ENCODE measurements at regions not wholly inside any gene's neighbourhood (a gene's known extent, or its start where the extent isn't known, plus 50 kb on each side); places are given as distances from the start of the nearest gene placed in this dataset.

DNA sequence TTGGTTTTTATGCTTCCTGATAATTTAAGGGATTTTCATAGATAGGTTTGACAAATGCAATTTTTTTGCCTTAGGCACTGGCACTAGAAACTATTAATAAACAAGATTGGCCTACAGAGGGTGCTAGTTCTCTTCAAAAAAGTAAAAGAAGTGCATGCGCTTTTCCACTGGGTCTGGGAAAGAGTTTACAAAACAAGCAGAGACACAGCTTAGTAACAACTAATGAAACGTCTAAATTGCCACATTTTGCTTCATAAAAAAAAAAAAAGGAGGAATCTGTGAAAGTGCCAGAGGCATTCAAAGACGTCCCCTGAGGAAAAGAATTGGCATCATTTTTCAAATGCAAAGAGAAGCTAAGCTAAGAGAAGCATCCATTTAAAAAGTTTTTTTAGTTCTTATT lies 58.3 kb upstream of the EEA1 start:
- Histone ChIP-seq H3K4me3 (ENCODE audit: low read length) (no peak overlapping the region), H3K27me3 (ENCODE audit: insufficient read depth, low read length) (no peaks in the 10 kb centered on the region), H3K36me3 (ENCODE audit: insufficient read depth, low read length) (no peaks in the 10 kb centered on the region), H3K9me3 (ENCODE audit: low read length) (no peaks in the 10 kb centered on the region), H3K4me1 (ENCODE audit: insufficient read depth, low read length) (peaks cover 4% of the 10 kb centered on the region), H2AFZ (ENCODE audit: low read depth, low read length) (peak overlapping the region; percentile 52)

DNA sequence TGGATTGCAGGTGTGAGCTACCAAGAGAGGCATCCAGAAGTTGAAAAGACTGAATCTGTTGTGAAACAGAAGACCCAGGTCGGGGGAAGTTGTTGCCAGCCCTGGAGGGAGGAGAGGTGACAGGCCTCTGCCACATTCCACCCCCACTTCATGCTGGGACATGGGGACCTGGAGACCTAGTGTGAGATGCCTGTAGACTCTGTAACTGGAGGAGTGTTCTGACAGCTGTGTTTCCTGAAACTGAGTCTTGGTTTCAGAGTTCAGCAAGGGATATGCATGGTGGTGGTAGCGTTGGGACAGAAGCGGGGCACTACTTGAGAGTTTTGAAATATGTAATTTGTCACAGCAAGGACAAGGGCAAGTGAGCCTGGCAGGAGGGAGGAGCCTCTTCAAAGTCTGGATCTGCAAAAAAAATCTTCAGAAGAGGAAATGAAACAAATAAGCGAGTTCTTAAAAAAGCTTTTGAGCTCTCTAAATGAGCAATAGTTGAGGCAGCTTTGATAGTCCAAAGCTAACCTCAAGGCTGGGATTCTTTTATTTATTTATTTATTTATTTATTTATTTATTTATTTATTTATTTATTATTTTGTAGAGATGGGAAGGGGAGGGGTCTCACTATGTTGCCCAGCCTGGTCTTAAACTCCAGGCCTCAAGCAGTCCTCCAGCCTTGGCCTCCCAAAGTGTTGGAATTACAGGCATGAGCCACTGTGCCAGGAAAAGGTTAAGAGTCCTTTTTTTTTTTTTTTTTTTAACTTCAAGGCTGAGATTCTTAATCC lies 58.9 kb upstream of the EEA1 start:
- Histone ChIP-seq H3K4me1 (ENCODE audit: insufficient read depth, low read length) (peaks cover 4% of the 10 kb centered on the region), H3K27me3 (ENCODE audit: insufficient read depth, low read length) (no peaks in the 10 kb centered on the region), H3K9me3 (ENCODE audit: low read length) (no peaks in the 10 kb centered on the region), H3K36me3 (ENCODE audit: insufficient read depth, low read length) (no peaks in the 10 kb centered on the region), H3K4me3 (ENCODE audit: low read length) (no peak overlapping the region), H2AFZ (ENCODE audit: low read depth, low read length) (peak overlapping the region; percentile 52)

DNA sequence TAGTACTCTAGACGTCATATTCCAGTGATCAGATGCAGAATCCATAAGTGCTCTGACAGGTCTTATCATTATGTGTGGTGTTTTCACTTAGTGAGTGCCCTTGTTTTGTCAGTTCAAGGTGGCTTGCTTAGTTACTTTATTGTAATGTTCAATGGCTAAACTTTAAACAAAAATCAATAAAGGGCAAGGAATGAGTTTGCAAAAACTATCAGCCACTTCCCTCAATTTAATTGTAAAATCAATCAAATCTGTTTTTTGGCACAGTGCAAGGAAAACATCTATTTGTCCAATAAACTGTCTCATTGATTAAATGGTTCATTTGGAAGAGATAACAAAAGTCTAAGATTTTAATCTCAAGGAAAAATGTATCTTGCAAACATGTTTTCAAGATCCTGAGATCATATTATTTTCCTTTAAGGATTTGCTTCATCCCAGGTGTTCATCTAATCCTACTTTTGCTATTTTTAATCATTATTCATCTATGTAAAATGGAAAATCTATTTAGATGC lies 59.6 kb upstream of the EEA1 start:
- Histone ChIP-seq H3K4me3 (ENCODE audit: low read length) (no peak overlapping the region), H3K9me3 (ENCODE audit: low read length) (no peaks in the 10 kb centered on the region), H3K4me1 (ENCODE audit: insufficient read depth, low read length) (peaks cover 4% of the 10 kb centered on the region), H3K36me3 (ENCODE audit: insufficient read depth, low read length) (no peaks in the 10 kb centered on the region), H3K27me3 (ENCODE audit: insufficient read depth, low read length) (no peaks in the 10 kb centered on the region), H2AFZ (ENCODE audit: low read depth, low read length) (no peak overlapping the region)

DNA sequence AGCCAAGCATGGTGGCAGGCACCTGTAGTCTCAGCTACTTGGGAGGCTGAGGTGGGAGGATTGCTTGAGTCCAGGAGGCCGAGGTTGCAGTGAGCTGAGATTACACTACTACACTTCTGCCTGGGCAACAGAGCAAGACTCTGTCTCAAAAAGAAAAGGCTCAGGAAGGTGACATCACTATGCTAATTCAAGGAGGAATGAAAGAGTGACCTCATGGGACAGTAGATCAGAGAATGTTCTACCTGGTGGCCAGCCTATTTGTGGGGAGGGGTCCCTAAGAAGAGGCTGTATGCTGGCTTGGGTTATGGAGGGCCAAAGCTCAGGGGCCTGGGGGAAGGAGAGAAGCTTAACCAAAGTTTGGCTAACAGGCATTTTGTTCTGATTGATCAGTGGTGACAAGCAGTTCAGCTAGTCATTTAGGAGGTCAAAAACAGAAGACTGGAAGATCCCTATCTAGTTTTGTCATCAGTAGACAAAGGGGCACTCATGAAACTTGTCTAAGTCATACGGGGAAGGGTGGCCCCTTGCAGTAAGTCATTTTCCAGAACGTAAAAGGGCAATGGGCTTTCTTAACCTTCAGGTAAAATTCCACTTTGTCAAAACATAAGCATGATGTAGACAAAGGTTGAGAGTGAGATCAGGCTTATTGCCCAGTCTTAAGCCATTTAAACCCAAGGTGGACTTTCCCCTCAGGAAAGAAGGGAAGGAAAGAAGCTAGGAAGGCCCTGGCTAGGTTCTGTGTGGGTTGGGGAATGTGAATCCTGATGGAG lies 60.8 kb upstream of the EEA1 start:
- Histone ChIP-seq H3K27me3 (ENCODE audit: insufficient read depth, low read length) (no peaks in the 10 kb centered on the region), H3K4me1 (ENCODE audit: insufficient read depth, low read length) (peaks cover 4% of the 10 kb centered on the region), H2AFZ (ENCODE audit: low read depth, low read length) (no peak overlapping the region), H3K4me3 (ENCODE audit: low read length) (no peak overlapping the region), H3K9me3 (ENCODE audit: low read length) (no peaks in the 10 kb centered on the region), H3K36me3 (ENCODE audit: insufficient read depth, low read length) (no peaks in the 10 kb centered on the region)

DNA sequence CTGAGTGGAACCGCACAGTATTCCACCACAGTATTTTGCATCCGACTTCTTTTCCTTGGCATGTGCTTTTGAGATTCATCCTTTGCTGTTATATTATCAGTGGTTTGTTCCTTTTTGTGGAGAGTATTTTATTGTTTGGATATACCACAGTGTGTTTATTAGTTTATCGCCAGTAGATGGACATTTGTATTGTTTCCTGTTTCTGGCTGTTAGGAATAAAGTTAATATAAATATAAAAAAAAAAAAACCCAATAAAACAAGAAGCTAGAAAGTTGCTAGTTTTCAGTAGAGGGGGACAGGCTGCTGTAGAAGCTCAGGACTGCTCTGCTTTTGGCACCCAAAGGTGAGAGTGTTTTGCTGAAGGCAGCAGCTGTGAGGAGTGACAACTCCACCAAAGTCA lies 62.0 kb upstream of the EEA1 start:
- no peaks in the 10 kb centered on the region for H3K36me3 ChIP-seq (ENCODE audit: insufficient read depth, low read length)
- no peaks in the 10 kb centered on the region for H3K9me3 ChIP-seq (ENCODE audit: low read length)
- no peak overlapping the region for H3K4me3 ChIP-seq (ENCODE audit: low read length)
- no peak overlapping the region for H2AFZ ChIP-seq (ENCODE audit: low read depth, low read length)
- H3K27me3 ChIP-seq (ENCODE audit: insufficient read depth, low read length), result no peaks in the 10 kb centered on the region
- H3K4me1 ChIP-seq (ENCODE audit: insufficient read depth, low read length), result peaks cover 4% of the 10 kb centered on the region

DNA sequence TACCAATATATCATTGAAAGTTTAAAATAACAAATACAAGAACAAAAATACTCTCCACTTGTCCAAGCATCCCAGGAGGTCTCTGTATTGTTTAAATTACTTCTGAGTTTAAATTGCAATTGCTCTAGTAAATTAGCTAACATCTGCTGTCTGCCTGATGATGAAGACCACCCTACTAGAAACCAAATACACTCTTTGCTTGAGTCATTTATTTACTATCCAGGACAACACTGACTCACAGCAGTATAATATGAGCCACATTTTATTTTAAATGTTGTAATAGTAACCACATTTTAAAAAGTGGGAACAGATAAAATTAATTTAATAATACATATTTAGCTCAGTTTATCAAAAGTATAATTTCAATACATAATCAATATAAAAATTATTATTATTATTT lies 62.9 kb upstream of the EEA1 start:
- peaks cover 4% of the 10 kb centered on the region for H3K4me1 ChIP-seq (ENCODE audit: insufficient read depth, low read length)

DNA sequence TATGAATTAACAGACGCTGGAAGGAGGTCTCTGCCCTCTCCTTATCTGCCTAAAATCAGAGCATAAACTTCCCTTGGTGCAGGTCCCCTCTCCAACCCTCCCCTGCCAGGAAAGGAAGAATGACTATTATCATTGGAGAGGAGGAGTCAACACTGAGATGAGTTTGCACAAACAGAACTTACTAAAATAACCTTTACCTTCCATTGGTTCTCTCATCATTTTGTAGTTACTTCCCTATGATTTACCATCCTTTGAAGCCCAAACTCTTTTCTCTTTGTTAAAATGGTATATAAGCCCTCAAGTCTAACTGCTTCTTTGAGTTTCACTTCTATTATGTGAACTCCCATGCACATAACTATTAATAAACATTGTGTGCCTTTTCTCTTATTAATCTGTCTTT lies 64.2 kb upstream of the EEA1 start:
- no peak overlapping the region for H3K4me3 ChIP-seq (ENCODE audit: low read length)
- no peak overlapping the region for H2AFZ ChIP-seq (ENCODE audit: low read depth, low read length)
- H3K36me3 ChIP-seq (ENCODE audit: insufficient read depth, low read length), result no peaks in the 10 kb centered on the region
- no peaks in the 10 kb centered on the region for H3K27me3 ChIP-seq (ENCODE audit: insufficient read depth, low read length)
- H3K9me3 ChIP-seq (ENCODE audit: low read length), result no peaks in the 10 kb centered on the region
- H3K4me1 ChIP-seq (ENCODE audit: insufficient read depth, low read length), result no peaks in the 10 kb centered on the region

More for the DNA sequence above, 62.9 kb upstream of the EEA1 start:
- no peaks in the 10 kb centered on the region for H3K36me3 ChIP-seq (ENCODE audit: insufficient read depth, low read length)
- no peak overlapping the region for H3K4me3 ChIP-seq (ENCODE audit: low read length)
- H3K27me3 ChIP-seq (ENCODE audit: insufficient read depth, low read length), result no peaks in the 10 kb centered on the region
- no peaks in the 10 kb centered on the region for H3K9me3 ChIP-seq (ENCODE audit: low read length)
- H2AFZ ChIP-seq (ENCODE audit: low read depth, low read length), result no peak overlapping the region

DNA sequence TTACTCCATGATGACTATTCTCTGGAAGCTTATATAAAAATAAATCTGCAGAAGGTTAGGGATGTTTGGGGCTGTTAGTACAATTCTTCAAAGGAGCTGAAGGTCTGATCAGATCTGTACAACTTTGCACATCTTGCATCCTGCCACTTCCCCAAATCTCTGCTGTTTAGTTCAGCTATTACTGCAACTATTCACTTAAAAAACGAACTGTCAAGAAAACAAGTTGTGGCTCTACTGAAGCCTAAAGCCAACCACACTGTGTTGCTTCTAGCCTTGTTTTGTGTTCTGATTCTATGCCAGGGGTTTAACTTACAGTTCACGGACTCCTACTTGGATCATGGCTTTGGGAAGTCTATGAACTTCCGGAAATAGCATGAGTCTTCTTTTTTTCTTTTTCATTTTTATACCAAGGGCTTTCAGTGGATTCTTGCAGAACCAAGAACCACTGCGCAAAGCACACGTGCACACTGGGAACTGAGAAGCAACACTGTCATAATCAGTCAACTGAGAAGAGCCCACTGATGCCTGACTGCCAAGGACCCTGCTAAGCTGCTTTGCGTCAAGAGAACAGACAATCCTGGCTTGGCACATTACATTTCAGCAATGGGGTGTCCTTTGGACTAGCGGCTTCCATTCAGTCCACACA lies 66.3 kb upstream of the EEA1 start:
- H3K9me3 ChIP-seq (ENCODE audit: low read length), result no peaks in the 10 kb centered on the region

DNA sequence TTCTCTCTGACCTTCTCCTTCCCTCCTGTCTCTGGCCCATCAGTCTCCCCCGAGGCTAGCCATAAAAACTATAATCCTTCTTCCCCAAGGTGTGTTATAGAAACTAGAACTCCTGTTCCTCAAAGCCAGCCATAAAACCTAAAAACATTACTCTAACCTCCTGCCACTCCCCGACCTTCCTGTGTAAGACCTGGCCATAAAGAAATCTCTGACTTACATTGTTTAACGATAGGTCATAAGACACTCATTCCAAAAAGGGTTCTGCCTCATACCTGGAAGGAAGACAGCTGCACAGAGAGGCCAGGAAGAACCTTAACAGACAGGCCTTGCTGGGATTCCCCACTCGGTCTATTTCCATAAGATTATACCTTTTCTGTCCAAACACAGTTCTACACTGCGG lies 70.9 kb upstream of the EEA1 start:
- no peaks in the 10 kb centered on the region for H3K27me3 ChIP-seq (ENCODE audit: insufficient read depth, low read length)
- no peaks in the 10 kb centered on the region for H3K36me3 ChIP-seq (ENCODE audit: insufficient read depth, low read length)
- H3K4me1 ChIP-seq (ENCODE audit: insufficient read depth, low read length), result no peaks in the 10 kb centered on the region
- H3K9me3 ChIP-seq (ENCODE audit: low read length), result no peaks in the 10 kb centered on the region
- no peak overlapping the region for H3K4me3 ChIP-seq (ENCODE audit: low read length)
- no peak overlapping the region for H2AFZ ChIP-seq (ENCODE audit: low read depth, low read length)

More for the DNA sequence above, 66.3 kb upstream of the EEA1 start:
- H3K36me3 ChIP-seq (ENCODE audit: insufficient read depth, low read length), result no peaks in the 10 kb centered on the region
- no peaks in the 10 kb centered on the region for H3K4me1 ChIP-seq (ENCODE audit: insufficient read depth, low read length)
- no peak overlapping the region for H2AFZ ChIP-seq (ENCODE audit: low read depth, low read length)
- no peak overlapping the region for H3K4me3 ChIP-seq (ENCODE audit: low read length)
- no peaks in the 10 kb centered on the region for H3K27me3 ChIP-seq (ENCODE audit: insufficient read depth, low read length)

DNA sequence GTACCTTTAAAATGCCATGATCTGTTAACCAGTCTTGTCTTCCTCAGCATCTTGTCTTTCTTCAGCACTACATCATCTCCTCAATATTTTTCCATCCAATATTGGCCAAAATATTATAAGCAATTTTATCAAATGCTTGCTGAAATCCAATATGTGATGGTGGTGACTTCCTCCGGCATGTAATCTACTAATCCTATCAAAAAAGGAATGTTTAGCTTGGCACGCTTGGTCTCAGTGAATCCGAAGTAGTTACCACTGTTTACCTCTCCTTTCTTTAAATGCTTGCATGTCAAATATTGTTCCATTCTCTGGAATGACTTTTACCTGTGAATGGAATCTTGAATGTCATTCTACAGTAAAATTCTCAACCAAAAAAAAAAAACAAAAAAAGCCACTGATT lies 72.3 kb upstream of the EEA1 start:
- Histone ChIP-seq H3K36me3 (ENCODE audit: insufficient read depth, low read length) (no peaks in the 10 kb centered on the region), H3K4me3 (ENCODE audit: low read length) (no peak overlapping the region), H2AFZ (ENCODE audit: low read depth, low read length) (no peak overlapping the region), H3K27me3 (ENCODE audit: insufficient read depth, low read length) (no peaks in the 10 kb centered on the region), H3K4me1 (ENCODE audit: insufficient read depth, low read length) (no peaks in the 10 kb centered on the region), H3K9me3 (ENCODE audit: low read length) (no peaks in the 10 kb centered on the region)

DNA sequence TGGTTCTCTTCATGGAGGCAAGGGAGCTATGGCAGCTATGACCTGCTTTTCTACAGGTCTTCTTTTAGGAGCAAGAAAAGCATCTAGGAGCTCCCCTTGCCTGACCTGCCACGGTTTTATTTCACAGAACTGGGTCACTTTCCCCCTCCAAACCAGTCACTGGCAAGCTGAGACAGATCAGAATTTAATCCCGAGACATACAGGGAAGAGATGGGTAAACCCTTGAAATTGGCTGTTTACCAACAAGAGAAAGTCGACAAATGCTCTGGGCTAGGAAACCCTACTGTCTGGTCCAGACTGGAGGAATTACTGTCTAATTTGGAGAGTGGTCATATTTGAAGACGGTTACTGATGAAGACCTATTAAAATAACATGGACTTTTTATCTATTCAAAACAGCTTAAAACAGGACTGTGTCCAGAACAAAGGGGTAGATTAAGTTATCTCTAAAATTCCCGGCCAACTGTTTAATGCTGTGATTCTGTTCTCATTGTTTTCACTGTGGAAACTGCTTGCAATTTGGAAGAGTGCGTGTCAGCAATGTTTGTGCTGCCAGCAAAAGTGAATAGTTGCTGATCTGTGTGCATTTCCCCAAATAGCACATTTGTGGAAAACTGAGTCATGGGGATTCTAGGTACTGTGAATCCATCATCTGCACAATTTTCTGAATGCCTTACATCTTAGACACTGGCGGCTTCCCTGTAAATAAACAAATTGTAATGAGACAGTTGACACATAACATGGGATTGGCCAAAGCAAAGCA lies 73.4 kb upstream of the EEA1 start:
- no peaks in the 10 kb centered on the region for H3K4me1 ChIP-seq (ENCODE audit: insufficient read depth, low read length)
- H3K9me3 ChIP-seq (ENCODE audit: low read length), result no peaks in the 10 kb centered on the region
- no peak overlapping the region for H2AFZ ChIP-seq (ENCODE audit: low read depth, low read length)
- H3K36me3 ChIP-seq (ENCODE audit: insufficient read depth, low read length), result no peaks in the 10 kb centered on the region
- no peaks in the 10 kb centered on the region for H3K27me3 ChIP-seq (ENCODE audit: insufficient read depth, low read length)
- no peak overlapping the region for H3K4me3 ChIP-seq (ENCODE audit: low read length)

DNA sequence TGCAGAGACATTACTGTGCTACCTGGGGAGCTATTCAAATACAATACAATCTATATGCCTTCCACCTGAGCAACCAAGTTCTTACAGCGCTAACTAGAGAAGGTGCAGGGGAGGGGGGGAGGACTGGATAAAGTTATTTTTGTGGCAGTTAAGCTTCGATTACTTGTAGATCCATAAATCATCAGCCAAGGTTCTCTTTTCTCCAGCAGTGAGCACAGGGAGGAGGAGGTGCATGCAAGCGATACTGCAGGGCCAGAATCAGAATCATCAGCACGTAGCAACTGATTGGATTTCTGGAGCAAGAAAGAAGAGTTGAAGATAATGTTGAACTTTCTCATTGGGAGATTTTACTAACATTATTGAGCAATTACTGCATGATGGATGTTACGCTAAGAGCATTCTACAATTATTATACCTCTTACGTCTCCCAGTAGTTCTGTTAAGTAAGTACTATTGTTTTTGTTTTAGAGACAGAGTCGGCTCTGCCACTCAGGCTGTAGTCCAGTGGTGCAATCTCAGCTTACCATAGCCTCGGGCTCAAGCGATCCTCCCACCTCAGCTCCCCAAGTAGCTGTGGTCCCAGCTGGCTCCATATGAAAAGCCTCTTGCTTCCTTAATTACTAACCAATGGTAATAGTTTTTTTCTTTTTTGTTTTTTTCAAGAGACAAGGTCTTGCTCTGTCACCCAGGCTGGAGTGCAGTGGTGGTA lies 74.6 kb upstream of the EEA1 start:
- Histone ChIP-seq H3K4me3 (ENCODE audit: low read length) (no peak overlapping the region), H3K4me1 (ENCODE audit: insufficient read depth, low read length) (no peaks in the 10 kb centered on the region), H2AFZ (ENCODE audit: low read depth, low read length) (no peak overlapping the region), H3K9me3 (ENCODE audit: low read length) (no peaks in the 10 kb centered on the region), H3K36me3 (ENCODE audit: insufficient read depth, low read length) (no peaks in the 10 kb centered on the region), H3K27me3 (ENCODE audit: insufficient read depth, low read length) (peaks cover 2% of the 10 kb centered on the region)

Data from neuron (in vitro differentiated cells).